ENCODE measurements at regions not wholly inside any gene's neighbourhood (a gene's known extent, or its start where the extent isn't known, plus 50 kb on each side); places are given as distances from the start of the nearest gene placed in this dataset.

DNA sequence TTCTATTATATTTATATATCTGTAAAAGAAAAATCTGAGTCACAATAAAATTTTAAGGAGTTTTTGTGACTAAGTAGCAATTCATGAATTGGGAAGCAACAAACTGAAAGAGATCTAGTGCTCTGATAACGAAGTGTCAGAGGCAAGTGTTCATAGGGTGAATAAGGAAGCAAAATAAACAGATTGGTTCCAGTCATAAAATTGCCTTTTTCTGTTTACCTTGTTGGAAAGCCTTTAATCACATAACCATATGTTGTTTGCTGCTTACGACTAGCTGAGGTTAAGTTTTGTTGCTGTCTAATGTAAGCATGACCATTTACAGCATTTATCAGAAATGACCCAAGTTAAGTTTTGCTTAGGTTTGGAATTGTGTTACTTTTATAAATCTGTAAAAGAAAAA lies 358.9 kb downstream of the ARL6IP6 start (continued):
- TF ChIP-seq, protein P1, sequence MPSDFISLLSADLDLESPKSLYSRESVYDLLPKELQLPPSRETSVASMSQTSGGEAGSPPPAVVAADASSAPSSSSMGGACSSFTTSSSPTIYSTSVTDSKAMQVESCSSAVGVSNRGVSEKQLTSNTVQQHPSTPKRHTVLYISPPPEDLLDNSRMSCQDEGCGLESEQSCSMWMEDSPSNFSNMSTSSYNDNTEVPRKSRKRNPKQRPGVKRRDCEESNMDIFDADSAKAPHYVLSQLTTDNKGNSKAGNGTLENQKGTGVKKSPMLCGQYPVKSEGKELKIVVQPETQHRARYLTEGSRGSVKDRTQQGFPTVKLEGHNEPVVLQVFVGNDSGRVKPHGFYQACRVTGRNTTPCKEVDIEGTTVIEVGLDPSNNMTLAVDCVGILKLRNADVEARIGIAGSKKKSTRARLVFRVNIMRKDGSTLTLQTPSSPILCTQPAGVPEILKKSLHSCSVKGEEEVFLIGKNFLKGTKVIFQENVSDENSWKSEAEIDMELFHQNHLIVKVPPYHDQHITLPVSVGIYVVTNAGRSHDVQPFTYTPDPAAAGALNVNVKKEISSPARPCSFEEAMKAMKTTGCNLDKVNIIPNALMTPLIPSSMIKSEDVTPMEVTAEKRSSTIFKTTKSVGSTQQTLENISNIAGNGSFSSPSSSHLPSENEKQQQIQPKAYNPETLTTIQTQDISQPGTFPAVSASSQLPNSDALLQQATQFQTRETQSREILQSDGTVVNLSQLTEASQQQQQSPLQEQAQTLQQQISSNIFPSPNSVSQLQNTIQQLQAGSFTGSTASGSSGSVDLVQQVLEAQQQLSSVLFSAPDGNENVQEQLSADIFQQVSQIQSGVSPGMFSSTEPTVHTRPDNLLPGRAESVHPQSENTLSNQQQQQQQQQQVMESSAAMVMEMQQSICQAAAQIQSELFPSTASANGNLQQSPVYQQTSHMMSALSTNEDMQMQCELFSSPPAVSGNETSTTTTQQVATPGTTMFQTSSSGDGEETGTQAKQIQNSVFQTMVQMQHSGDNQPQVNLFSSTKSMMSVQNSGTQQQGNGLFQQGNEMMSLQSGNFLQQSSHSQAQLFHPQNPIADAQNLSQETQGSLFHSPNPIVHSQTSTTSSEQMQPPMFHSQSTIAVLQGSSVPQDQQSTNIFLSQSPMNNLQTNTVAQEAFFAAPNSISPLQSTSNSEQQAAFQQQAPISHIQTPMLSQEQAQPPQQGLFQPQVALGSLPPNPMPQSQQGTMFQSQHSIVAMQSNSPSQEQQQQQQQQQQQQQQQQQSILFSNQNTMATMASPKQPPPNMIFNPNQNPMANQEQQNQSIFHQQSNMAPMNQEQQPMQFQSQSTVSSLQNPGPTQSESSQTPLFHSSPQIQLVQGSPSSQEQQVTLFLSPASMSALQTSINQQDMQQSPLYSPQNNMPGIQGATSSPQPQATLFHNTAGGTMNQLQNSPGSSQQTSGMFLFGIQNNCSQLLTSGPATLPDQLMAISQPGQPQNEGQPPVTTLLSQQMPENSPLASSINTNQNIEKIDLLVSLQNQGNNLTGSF (CRISPR knock-in tag; IDR thresholded peaks at IDR 0.05), result no peak

DNA sequence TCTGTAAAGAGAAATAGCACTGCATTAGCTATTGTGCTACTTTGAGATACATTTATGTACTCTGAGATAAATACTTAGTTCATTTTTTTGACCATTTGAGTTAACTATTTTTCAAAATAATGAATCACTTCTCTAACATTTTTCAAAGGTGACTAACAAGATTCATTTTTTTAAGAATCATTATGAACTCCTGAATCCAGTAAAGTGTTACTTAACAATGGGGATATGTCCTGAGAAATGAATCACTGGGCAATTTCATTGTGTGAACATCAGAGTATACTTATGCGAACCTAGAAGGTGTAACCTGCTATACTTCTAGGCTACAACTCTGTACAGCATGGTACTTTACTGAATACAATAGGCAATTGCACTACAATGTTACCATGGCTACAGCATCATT lies 355.8 kb downstream of the ARL6IP6 start:
- Histone ChIP-seq H3K4me3 (replicated peaks in 1 of 3; ENCODE audit: insufficient read depth in 1 of 3, low read depth in 2 of 3, low read length in 3 of 3) (no peak overlapping the region), H3K27me3 (ENCODE audit: control insufficient read depth in 1 of 2, insufficient read depth in 2 of 2, low read length in 2 of 2) (no peaks in the 10 kb centered on the region), H3K79me2 (ENCODE audit: insufficient read depth, low read length) (no peaks in the 10 kb centered on the region), H3K4me1 (ENCODE audit: insufficient read depth, low read length) (no peaks in the 10 kb centered on the region), H2AFZ (ENCODE audit: low read length) (no peak overlapping the region), H3K9me3 (ENCODE audit: low read length) (no peaks in the 10 kb centered on the region), H4K20me1 (ENCODE audit: insufficient read depth, low read length) (no peaks in the 10 kb centered on the region), H3K9ac (ENCODE audit: insufficient read depth, low read depth, low read length) (no peak overlapping the region), H3K4me2 (ENCODE audit: low read depth, low read length) (no peak overlapping the region), H3K36me3 (replicated peaks in 1 of 2; ENCODE audit: control insufficient read depth in 1 of 2, insufficient read depth in 2 of 2, low read length in 2 of 2) (no peaks in the 10 kb centered on the region), H3K27ac (ENCODE audit: extremely low read length, insufficient read depth, low read length) (no peak overlapping the region)
- WGBS (ENCODE audit: low lambda C conversion rate), result 10% methylated on average over 1 of the region's 1 CpG
- no peak for DNase-seq (ENCODE audit: low spot score)
- intact Hi-C loops (cut with micrococcal nuclease; ENCODE audit: unreplicated experiment) (no loop called here), in situ Hi-C loops (cut with HindIII; ENCODE audit: extremely low pct_ligation_motif_present, low pct_unique_long_range_greater_than_20kb) (no loop called here)
- no TSS peak for BruUV-seq (replicated peaks)
- no peak for FAIRE-seq
- TF ChIP-seq REPIN1 (CRISPR knock-in tag; IDR thresholded peaks at IDR 0.05; ENCODE audit: borderline replicate concordance, low read depth), result no peak
- TF ChIP-seq, protein P1 (CRISPR knock-in tag; IDR thresholded peaks at IDR 0.05), result no peak
- no peak for TF ChIP-seq GABPB1 (CRISPR knock-in tag; IDR thresholded peaks at IDR 0.05)
- TF ChIP-seq ZNF569 (CRISPR knock-in tag; IDR thresholded peaks at IDR 0.05; ENCODE audit: borderline replicate concordance), result no peak
- TF ChIP-seq, protein P2, sequence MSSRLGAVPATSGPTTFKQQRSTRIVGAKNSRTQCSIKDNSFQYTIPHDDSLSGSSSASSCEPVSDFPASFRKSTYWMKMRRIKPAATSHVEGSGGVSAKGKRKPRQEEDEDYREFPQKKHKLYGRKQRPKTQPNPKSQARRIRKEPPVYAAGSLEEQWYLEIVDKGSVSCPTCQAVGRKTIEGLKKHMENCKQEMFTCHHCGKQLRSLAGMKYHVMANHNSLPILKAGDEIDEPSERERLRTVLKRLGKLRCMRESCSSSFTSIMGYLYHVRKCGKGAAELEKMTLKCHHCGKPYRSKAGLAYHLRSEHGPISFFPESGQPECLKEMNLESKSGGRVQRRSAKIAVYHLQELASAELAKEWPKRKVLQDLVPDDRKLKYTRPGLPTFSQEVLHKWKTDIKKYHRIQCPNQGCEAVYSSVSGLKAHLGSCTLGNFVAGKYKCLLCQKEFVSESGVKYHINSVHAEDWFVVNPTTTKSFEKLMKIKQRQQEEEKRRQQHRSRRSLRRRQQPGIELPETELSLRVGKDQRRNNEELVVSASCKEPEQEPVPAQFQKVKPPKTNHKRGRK (CRISPR knock-in tag; IDR thresholded peaks at IDR 0.05), result no peak
- no peak for TF ChIP-seq ZMYM3 (CRISPR knock-in tag; IDR thresholded peaks at IDR 0.05)
- no peak for TF ChIP-seq TCF7L2 (IDR thresholded peaks at IDR 0.05; ENCODE audit: low read depth, low read length)
- ChIA-PET POLR2A (no interaction called here), CTCF (ENCODE audit: low intra/inter-chr PET ratio, low total read pairs) (no interaction called here)
- no peak for ATAC-seq

All from HepG2 (cell line).